ENCODE measurements at regions not wholly inside any gene's neighbourhood (a gene's known extent, or its start where the extent isn't known, plus 50 kb on each side); places are given as distances from the start of the nearest gene placed in this dataset.

DNA sequence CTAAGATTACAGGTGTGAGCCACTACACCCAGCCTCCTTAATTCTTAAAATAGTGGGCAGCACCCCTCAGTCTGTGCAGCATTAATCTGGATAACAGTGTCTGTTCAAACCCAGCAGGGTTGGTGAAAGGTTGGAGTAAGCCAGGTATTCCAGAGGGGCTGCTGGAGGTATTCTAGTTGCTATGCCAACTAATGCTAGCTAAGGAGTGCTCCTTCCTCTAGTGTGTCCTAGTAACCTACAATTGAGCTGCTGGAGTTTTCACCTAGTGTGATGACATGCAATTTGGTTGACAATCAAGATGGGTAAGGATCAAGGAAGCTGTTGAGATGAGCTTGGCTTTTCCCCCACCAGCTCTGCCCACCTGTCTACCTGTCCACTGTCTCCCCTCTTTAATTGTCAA lies 100.2 kb upstream of the IPO9 start:
- no peak overlapping the region for H3K9ac ChIP-seq (ENCODE audit: low read depth in 1 of 2, low read length in 2 of 2)
- H3K9me3 ChIP-seq (ENCODE audit: control insufficient read depth in 4 of 4, low read length in 3 of 4), result no peaks in the 10 kb centered on the region
- no peaks in the 10 kb centered on the region for H3K36me3 ChIP-seq (ENCODE audit: control insufficient read depth in 4 of 4, insufficient read depth in 3 of 4, low read depth in 1 of 4, low read length in 3 of 4)
- no peaks in the 10 kb centered on the region for H3K4me1 ChIP-seq (ENCODE audit: control insufficient read depth in 4 of 4, insufficient read depth in 4 of 4, low read length in 3 of 4)
- TF ChIP-seq JUND (IDR thresholded peaks at IDR 0.05) (no peak), HNF4A (conservative IDR thresholded peaks at IDR 0.05) (no peak)
- H3K27me3 ChIP-seq (ENCODE audit: control insufficient read depth in 4 of 4, insufficient read depth in 4 of 4, low read length in 3 of 4), result no peaks in the 10 kb centered on the region
- no peak overlapping the region for H3K4me3 ChIP-seq (ENCODE audit: low read depth in 1 of 3, low read length in 3 of 3)
- no peak for DNase-seq (ENCODE audit: low spot score)
- H3K27ac ChIP-seq (ENCODE audit: low read depth in 1 of 2, low read length in 2 of 2), result no peak overlapping the region

DNA sequence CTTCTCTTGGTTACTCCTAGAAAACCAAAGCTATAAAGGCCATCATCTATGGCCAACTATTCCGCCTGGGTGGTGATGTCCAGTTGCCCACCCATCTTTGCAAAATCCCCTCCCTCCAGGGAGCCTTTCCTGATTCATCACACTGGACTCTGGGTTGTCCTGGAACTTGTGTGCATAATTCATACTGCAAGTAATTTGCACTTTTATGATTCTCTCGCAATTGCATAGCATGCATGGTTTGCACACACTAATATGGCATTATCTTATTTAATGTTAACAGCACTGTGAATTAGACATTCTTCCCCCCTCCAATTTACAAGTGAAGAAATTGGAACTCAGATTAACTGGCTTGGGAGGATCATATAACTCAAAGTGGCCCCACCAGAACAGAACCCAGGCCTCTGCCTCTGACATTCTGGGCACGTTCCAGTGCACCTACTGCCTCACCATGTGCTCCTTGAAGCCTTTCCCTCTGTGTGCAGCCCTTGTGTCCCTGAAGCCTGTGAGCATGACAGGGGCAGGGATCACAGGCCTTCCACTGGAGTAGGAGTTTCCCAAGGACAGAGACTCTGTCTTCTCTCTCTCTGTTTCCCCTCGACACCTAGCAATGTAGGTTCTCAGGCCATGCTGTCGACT lies 98.9 kb upstream of the IPO9 start:
- no peaks in the 10 kb centered on the region for H3K27me3 ChIP-seq (ENCODE audit: control insufficient read depth in 4 of 4, insufficient read depth in 4 of 4, low read length in 3 of 4)
- H3K9me3 ChIP-seq (ENCODE audit: control insufficient read depth in 4 of 4, low read length in 3 of 4), result no peaks in the 10 kb centered on the region
- TF ChIP-seq HNF4A (conservative IDR thresholded peaks at IDR 0.05), result no peak
- no peak for TF ChIP-seq HNF4G (IDR thresholded peaks at IDR 0.05)
- TF ChIP-seq, protein P1, sequence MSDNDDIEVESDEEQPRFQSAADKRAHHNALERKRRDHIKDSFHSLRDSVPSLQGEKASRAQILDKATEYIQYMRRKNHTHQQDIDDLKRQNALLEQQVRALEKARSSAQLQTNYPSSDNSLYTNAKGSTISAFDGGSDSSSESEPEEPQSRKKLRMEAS (IDR thresholded peaks at IDR 0.05), result no peak
- TF ChIP-seq EGR1 (IDR thresholded peaks at IDR 0.05; ENCODE audit: low read depth in 2 of 2), result no peak
- no peak for DNase-seq (ENCODE audit: low spot score)
- 92% methylated on average over 5 of the region's 5 CpGs for WGBS
- H3K9ac ChIP-seq (ENCODE audit: low read depth in 1 of 2, low read length in 2 of 2), result no peak overlapping the region
- H3K4me1 ChIP-seq (ENCODE audit: control insufficient read depth in 4 of 4, insufficient read depth in 4 of 4, low read length in 3 of 4), result no peaks in the 10 kb centered on the region
- no peaks in the 10 kb centered on the region for H3K36me3 ChIP-seq (ENCODE audit: control insufficient read depth in 4 of 4, insufficient read depth in 3 of 4, low read depth in 1 of 4, low read length in 3 of 4)
- no peak overlapping the region for H3K4me3 ChIP-seq (ENCODE audit: low read depth in 1 of 3, low read length in 3 of 3)
- no peak overlapping the region for H3K27ac ChIP-seq (ENCODE audit: low read depth in 1 of 2, low read length in 2 of 2)

DNA sequence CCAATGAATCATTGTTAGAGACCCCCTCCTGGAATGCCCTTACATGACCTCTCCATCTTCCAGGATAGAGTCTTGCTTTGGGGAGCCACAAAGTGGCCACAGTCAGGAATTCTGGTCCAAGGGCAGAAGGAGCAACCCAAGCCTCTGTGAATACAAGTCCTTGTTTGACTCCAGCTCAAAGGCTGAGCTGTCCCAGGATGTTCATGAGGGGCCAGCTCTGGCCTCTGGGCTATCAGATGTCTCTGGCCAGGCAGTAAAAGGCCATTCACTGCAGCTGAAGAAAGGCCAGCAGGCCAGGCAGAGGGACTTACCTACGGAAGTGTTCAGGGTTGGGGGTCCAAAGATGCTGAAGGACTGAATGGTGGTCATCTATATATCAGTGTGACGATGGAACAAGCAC lies 98.3 kb upstream of the IPO9 start:
- H3K27ac ChIP-seq (ENCODE audit: low read depth in 1 of 2, low read length in 2 of 2), result no peak overlapping the region
- H3K36me3 ChIP-seq (ENCODE audit: control insufficient read depth in 4 of 4, insufficient read depth in 3 of 4, low read depth in 1 of 4, low read length in 3 of 4), result no peaks in the 10 kb centered on the region
- no peak overlapping the region for H3K4me3 ChIP-seq (ENCODE audit: low read depth in 1 of 3, low read length in 3 of 3)
- H3K4me1 ChIP-seq (ENCODE audit: control insufficient read depth in 4 of 4, insufficient read depth in 4 of 4, low read length in 3 of 4), result no peaks in the 10 kb centered on the region
- TF ChIP-seq, protein P2, sequence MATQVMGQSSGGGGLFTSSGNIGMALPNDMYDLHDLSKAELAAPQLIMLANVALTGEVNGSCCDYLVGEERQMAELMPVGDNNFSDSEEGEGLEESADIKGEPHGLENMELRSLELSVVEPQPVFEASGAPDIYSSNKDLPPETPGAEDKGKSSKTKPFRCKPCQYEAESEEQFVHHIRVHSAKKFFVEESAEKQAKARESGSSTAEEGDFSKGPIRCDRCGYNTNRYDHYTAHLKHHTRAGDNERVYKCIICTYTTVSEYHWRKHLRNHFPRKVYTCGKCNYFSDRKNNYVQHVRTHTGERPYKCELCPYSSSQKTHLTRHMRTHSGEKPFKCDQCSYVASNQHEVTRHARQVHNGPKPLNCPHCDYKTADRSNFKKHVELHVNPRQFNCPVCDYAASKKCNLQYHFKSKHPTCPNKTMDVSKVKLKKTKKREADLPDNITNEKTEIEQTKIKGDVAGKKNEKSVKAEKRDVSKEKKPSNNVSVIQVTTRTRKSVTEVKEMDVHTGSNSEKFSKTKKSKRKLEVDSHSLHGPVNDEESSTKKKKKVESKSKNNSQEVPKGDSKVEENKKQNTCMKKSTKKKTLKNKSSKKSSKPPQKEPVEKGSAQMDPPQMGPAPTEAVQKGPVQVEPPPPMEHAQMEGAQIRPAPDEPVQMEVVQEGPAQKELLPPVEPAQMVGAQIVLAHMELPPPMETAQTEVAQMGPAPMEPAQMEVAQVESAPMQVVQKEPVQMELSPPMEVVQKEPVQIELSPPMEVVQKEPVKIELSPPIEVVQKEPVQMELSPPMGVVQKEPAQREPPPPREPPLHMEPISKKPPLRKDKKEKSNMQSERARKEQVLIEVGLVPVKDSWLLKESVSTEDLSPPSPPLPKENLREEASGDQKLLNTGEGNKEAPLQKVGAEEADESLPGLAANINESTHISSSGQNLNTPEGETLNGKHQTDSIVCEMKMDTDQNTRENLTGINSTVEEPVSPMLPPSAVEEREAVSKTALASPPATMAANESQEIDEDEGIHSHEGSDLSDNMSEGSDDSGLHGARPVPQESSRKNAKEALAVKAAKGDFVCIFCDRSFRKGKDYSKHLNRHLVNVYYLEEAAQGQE (IDR thresholded peaks at IDR 0.05), result no peak
- TF ChIP-seq, protein P3, sequence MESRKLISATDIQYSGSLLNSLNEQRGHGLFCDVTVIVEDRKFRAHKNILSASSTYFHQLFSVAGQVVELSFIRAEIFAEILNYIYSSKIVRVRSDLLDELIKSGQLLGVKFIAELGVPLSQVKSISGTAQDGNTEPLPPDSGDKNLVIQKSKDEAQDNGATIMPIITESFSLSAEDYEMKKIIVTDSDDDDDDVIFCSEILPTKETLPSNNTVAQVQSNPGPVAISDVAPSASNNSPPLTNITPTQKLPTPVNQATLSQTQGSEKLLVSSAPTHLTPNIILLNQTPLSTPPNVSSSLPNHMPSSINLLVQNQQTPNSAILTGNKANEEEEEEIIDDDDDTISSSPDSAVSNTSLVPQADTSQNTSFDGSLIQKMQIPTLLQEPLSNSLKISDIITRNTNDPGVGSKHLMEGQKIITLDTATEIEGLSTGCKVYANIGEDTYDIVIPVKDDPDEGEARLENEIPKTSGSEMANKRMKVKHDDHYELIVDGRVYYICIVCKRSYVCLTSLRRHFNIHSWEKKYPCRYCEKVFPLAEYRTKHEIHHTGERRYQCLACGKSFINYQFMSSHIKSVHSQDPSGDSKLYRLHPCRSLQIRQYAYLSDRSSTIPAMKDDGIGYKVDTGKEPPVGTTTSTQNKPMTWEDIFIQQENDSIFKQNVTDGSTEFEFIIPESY (IDR thresholded peaks at IDR 0.05), result no peak
- TF ChIP-seq YY1 (IDR thresholded peaks at IDR 0.05), result no peak
- no peak for TF ChIP-seq RAD21 (IDR thresholded peaks at IDR 0.05)
- TF ChIP-seq, protein P4, sequence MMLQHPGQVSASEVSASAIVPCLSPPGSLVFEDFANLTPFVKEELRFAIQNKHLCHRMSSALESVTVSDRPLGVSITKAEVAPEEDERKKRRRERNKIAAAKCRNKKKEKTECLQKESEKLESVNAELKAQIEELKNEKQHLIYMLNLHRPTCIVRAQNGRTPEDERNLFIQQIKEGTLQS (IDR thresholded peaks at IDR 0.05), result no peak
- no peak for TF ChIP-seq HNF4A (conservative IDR thresholded peaks at IDR 0.05)
- no peak for TF ChIP-seq GABPA (IDR thresholded peaks at IDR 0.05 in 1 of 2, conservative IDR thresholded peaks at IDR 0.05 in 1 of 2)
- TF ChIP-seq, protein P1 (IDR thresholded peaks at IDR 0.05), result no peak
- no peak for TF ChIP-seq FOXA2 (IDR thresholded peaks at IDR 0.05)
- TF ChIP-seq JUND (IDR thresholded peaks at IDR 0.05), result no peak
- no peak for TF ChIP-seq RXRA (IDR thresholded peaks at IDR 0.05)
- no peak for TF ChIP-seq SP1 (IDR thresholded peaks at IDR 0.05)
- TF ChIP-seq NR2F2 (IDR thresholded peaks at IDR 0.05), result no peak
- no peak for TF ChIP-seq FOXA1 (IDR thresholded peaks at IDR 0.05)
- no peaks in the 10 kb centered on the region for H3K9me3 ChIP-seq (ENCODE audit: control insufficient read depth in 4 of 4, low read length in 3 of 4)
- WGBS, result 49% methylated on average over 2 of the region's 2 CpGs
- DNase-seq (ENCODE audit: low spot score), result no peak
- no peaks in the 10 kb centered on the region for H3K27me3 ChIP-seq (ENCODE audit: control insufficient read depth in 4 of 4, insufficient read depth in 4 of 4, low read length in 3 of 4)
- H3K9ac ChIP-seq (ENCODE audit: low read depth in 1 of 2, low read length in 2 of 2), result no peak overlapping the region

All from liver (tissue), 7 donors.